Effector memory CD4-positive, alpha-beta T cell (primary cell): ENCODE measurements at regions not wholly inside any gene's neighbourhood (a gene's known extent, or its start where the extent isn't known, plus 50 kb on each side); places are given as distances from the start of the nearest gene placed in this dataset.
"Not testable (repeated sequence)": the region's sequence is repeated elsewhere in the genome, so short reads cannot be mapped to it uniquely, and the experiment has no call there.

Experiments
- DNase-seq, 3 donors: peaks; one replicate each; pipeline ENCODE4 v3.0.0-alpha.2; 2020
- H3K27ac ChIP-seq: 2 replicates; pipeline ENCODE4 v1.7.0; 2013; ENCODE audit warnings: mild to moderate bottlenecking, low read length, moderate library complexity; ENCODE audit not compliant: insufficient read depth, poor library complexity, severe bottlenecking
- H3K27me3 ChIP-seq: replicated peaks from 2 replicates; pipeline ENCODE4 v1.7.0; 2013; ENCODE audit warnings: mild to moderate bottlenecking, low read length; ENCODE audit not compliant: insufficient read depth, control insufficient read depth, poor library complexity, severe bottlenecking
- H3K36me3 ChIP-seq: 2 replicates; pipeline ENCODE4 v1.7.0; 2013; ENCODE audit warnings: mild to moderate bottlenecking, low read length, moderate library complexity; ENCODE audit not compliant: control insufficient read depth, insufficient read depth
- H3K4me1 ChIP-seq: 2 replicates; pipeline ENCODE4 v1.7.0; 2013; ENCODE audit warnings: low read length, mild to moderate bottlenecking; ENCODE audit not compliant: control insufficient read depth, insufficient read depth, poor library complexity, severe bottlenecking
- H3K4me3 ChIP-seq: 2 replicates; pipeline ENCODE4 v1.7.0; 2013; ENCODE audit warnings: low read length, low read depth, mild to moderate bottlenecking; ENCODE audit not compliant: insufficient read depth, poor library complexity, severe bottlenecking
- H3K9me3 ChIP-seq: 2 replicates; pipeline ENCODE4 v1.7.0; 2013; ENCODE audit warnings: mild to moderate bottlenecking, low read length, moderate library complexity; ENCODE audit not compliant: control insufficient read depth

- not testable (repeated sequence) for H3K27me3 ChIP-seq, H3K36me3 ChIP-seq, H3K4me1 ChIP-seq, DNase-seq, H3K9me3 ChIP-seq, H3K27ac ChIP-seq, H3K4me3 ChIP-seq
Observed at GRCh38 chr5:99418640-99419039, 489.8 kb upstream of the CHD1 start.

- not testable (repeated sequence) for H3K4me3 ChIP-seq, DNase-seq, H3K27ac ChIP-seq, H3K4me1 ChIP-seq, H3K36me3 ChIP-seq, H3K27me3 ChIP-seq, H3K9me3 ChIP-seq
Observed at GRCh38 chr5:99410386-99410785, 481.6 kb upstream of the CHD1 start.

GRCh38 chr5:99404764-99405302, 476.0 kb upstream of the CHD1 start:
- H3K4me1 ChIP-seq, H3K9me3 ChIP-seq, H3K27ac ChIP-seq, H3K4me3 ChIP-seq, H3K36me3 ChIP-seq, H3K27me3 ChIP-seq, DNase-seq: not testable (repeated sequence)

- not testable (repeated sequence) for H3K36me3 ChIP-seq, H3K4me3 ChIP-seq, H3K4me1 ChIP-seq, H3K27me3 ChIP-seq, H3K27ac ChIP-seq, DNase-seq, H3K9me3 ChIP-seq
Observed at GRCh38 chr5:99400571-99400970, 471.8 kb upstream of the CHD1 start.

- Histone ChIP-seq H3K4me1 (no peaks in the 10 kb centered on the region), H3K9me3 (no peaks in the 10 kb centered on the region), H3K36me3 (no peaks in the 10 kb centered on the region), H3K27ac (no peak overlapping the region), H3K27me3 (no peaks in the 10 kb centered on the region), H3K4me3 (no peak overlapping the region)
- no peak for DNase-seq
Observed at GRCh38 chr5:99398976-99399375, 470.2 kb upstream of the CHD1 start.

GRCh38 chr5:99386406-99387077, 457.7 kb upstream of the CHD1 start:
- Histone ChIP-seq H3K9me3 (no peaks in the 10 kb centered on the region), H3K36me3 (no peaks in the 10 kb centered on the region), H3K27ac (no peak overlapping the region), H3K4me1 (no peaks in the 10 kb centered on the region), H3K27me3 (no peaks in the 10 kb centered on the region), H3K4me3 (no peak overlapping the region)
- no peak for DNase-seq

- Histone ChIP-seq H3K4me1 (no peaks in the 10 kb centered on the region), H3K9me3 (no peaks in the 10 kb centered on the region), H3K27me3 (no peaks in the 10 kb centered on the region), H3K27ac (no peak overlapping the region), H3K4me3 (no peak overlapping the region), H3K36me3 (no peaks in the 10 kb centered on the region)
- DNase-seq: no peak
Observed at GRCh38 chr5:99379187-99379586, 450.4 kb upstream of the CHD1 start.

GRCh38 chr5:99378443-99378842, 449.6 kb upstream of the CHD1 start:
- no peaks in the 10 kb centered on the region for H3K36me3 ChIP-seq
- H3K27ac ChIP-seq: no peak overlapping the region
- no peak overlapping the region for H3K4me3 ChIP-seq
- no peaks in the 10 kb centered on the region for H3K9me3 ChIP-seq
- no peaks in the 10 kb centered on the region for H3K4me1 ChIP-seq
- no peaks in the 10 kb centered on the region for H3K27me3 ChIP-seq
- no peak for DNase-seq

GRCh38 chr5:99369797-99370593, 441.2 kb upstream of the CHD1 start:
- Histone ChIP-seq H3K27ac (no peak overlapping the region), H3K27me3 (no peaks in the 10 kb centered on the region), H3K4me3 (no peak overlapping the region), H3K9me3 (no peaks in the 10 kb centered on the region), H3K4me1 (no peaks in the 10 kb centered on the region), H3K36me3 (no peaks in the 10 kb centered on the region)
- DNase-seq: no peak

- Histone ChIP-seq H3K27me3 (no peaks in the 10 kb centered on the region), H3K9me3 (no peaks in the 10 kb centered on the region), H3K36me3 (no peaks in the 10 kb centered on the region), H3K4me1 (no peaks in the 10 kb centered on the region), H3K27ac (no peak overlapping the region), H3K4me3 (no peak overlapping the region)
- DNase-seq: no peak
Observed at GRCh38 chr5:99368726-99369125, 439.9 kb upstream of the CHD1 start.
